ENCODE measurements at regions not wholly inside any gene's neighbourhood (a gene's known extent, or its start where the extent isn't known, plus 50 kb on each side); places are given as distances from the start of the nearest gene placed in this dataset.

GRCh38 chr7:124423863-124424262, 341.7 kb downstream of the GPR37 start:
- no peak for DNase-seq (ENCODE audit: low read depth)

- DNase-seq (ENCODE audit: low read depth): no peak
These were observed 343.5 kb downstream of the GPR37 start for GRCh38 chr7:124422081-124422480.

- no peak for DNase-seq (ENCODE audit: low read depth)
These were observed 345.2 kb downstream of the GPR37 start for GRCh38 chr7:124420367-124420766.

DNA sequence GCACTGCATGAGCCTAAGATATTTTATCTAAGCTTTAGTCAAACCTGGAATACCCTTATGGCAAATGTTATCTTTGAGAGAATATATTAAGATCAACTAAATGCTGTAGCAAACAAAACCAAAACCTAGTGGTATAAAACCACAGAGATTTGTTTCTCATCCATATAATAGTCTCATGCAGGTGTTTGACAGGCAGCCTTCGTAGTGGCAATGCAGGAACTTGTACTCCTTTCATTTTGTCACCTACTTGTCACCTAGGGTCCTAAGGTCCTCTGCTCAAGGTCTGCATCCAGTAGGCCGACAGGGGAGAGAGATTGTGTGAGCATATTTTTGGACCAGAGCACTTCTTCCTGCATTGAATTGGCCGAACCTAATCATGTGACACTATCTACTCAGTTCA, 352.6 kb downstream of the GPR37 start:
- DNase-seq (ENCODE audit: low read depth): no peak

GRCh38 chr7:124412531-124412930, 353.1 kb downstream of the GPR37 start:
- DNase-seq (ENCODE audit: low read depth): no peak

DNA sequence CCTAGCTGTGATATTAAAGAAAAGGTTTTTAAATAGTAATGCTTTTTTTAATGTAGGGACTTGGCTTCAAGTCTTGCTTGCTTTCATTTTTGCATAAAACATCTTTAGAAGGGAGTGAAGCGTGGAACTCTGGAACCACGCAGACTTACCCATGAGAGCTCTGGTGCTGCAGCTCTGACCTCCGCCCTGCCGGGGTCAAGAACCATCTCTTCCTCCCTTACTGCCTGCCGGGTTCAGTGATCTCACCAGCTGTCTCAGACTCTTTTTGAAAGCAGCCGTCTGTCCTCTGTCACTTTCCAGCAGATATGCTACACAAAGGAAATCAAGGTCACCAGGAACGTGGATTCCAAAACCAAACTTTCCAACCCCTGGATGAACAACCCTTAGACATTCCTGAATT, 353.8 kb downstream of the GPR37 start:
- no peak for DNase-seq (ENCODE audit: low read depth)

- DNase-seq (ENCODE audit: low read depth): no peak
These were observed 362.0 kb downstream of the GPR37 start for GRCh38 chr7:124403587-124403986.

- DNase-seq (ENCODE audit: low read depth): no peak
These were observed 362.5 kb downstream of the GPR37 start for GRCh38 chr7:124403112-124403511.

- no peak for DNase-seq (ENCODE audit: low read depth)
These were observed 365.7 kb downstream of the GPR37 start for GRCh38 chr7:124399941-124400340.

DNA sequence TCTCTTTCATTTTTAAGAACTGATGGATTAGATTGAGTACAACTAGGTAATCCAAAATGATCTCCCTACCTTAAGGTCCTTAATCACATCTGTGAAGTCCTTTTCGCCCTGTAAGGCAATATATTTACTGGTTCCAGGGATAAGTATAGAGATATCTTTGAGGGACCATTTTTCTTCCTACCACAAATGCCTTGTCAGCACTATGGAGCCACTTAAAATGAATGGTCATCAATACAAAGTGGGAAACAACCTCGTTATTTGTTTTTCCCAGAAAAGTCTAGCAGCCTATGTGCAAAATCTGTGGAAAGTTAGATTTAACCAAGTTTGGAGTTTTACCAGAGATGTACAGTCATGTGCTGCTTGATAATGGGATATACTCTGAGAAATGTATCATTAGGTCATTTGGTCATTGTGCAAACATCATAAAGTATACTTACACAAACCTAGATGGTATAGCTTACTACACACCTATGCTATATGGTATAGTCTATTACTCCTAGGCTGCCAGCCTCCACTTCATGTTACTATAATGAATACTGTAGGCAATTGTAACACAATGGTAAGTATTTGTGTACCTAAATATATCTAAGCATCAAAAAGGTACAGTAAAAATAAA, 366.2 kb upstream of the TMEM229A start:
- no peak for DNase-seq (ENCODE audit: low read depth)

DNA sequence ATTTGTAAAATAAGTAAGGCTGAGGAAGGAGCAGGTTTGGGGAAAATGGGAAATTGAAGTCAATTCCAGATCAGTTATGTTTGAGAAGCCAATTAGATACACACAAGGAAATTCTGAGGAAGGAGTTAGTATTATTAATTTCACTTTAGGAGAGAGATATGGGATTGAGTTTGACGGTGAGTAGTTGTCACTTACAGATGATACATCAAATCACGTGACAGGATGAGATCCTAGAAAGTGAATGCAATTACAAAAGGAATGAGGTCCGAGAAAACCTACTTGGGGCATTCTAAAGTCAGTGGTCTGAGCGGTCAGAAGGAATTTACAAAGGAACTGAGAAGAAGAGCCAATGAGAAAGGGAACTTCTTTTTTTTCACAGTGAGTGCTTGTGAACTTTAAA, 364.3 kb upstream of the TMEM229A start:
- no peak for DNase-seq (ENCODE audit: low read depth)

- no peak for DNase-seq (ENCODE audit: low read depth)
These were observed 357.4 kb upstream of the TMEM229A start for GRCh38 chr7:124390301-124390700.

- DNase-seq (ENCODE audit: low read depth): no peak
These were observed 355.9 kb upstream of the TMEM229A start for GRCh38 chr7:124388751-124389150.

DNA sequence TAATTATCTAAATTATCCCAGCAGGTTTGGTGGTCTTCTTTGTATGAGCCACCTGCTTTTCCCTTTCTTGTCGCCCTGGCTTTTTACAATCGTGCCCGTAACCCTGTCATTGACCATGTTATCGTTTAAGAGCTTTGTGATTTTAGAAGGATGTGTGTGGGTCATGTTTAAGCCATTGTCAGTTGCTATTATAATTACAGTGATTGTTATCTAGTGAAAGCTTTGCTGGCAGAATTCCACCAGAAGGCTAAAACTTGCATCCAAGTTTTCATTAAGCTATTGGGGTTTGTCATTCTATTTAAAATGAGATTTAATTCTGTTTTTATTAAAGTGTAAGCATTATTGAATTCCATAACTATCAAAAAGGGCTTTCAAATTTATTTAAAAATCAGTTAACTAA, 354.2 kb upstream of the TMEM229A start:
- no peak for DNase-seq (ENCODE audit: low read depth)

DNA sequence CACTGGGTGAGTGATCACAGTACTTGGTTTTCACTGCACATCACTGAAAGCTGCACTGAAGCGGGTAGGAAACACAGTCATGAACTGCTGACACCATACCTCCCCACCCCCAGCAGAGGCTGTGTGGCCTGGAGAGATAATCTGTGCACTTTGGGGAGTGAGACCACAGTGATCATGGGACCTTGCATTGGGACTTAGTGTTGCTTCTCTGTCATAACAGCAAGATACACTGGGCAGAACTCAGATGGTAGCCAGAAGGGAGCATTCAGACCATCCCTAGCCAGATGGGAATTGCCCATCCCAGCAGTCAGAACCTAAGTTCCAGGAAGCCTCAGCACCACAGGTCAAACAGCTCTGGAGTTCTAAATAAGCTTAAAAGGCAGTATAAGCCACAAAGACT, 346.4 kb upstream of the TMEM229A start:
- DNase-seq (ENCODE audit: low read depth): no peak

- DNase-seq (ENCODE audit: low read depth): no peak
These were observed 343.2 kb upstream of the TMEM229A start for GRCh38 chr7:124376111-124376510.

GRCh38 chr7:124375391-124375790, 342.5 kb upstream of the TMEM229A start:
- no peak for DNase-seq (ENCODE audit: low read depth)

DNA sequence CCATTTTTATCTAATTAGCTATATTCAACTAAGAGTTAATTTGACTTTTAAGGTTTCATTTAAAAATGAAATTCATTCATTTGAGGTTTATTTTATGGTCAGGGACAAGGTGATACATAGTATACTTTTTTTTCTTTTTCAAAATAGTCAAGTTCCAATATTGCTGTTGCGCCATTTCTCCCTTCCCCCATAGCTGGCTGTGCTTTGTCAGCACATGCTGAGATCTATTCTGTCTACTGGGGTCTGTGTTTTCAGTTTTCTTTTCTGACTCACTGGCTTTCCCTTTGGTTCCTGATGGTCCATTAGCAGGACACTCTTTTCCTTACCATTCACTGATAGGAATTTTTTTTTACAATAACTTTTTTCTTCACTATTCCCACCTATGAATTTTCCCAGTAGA, 336.4 kb upstream of the TMEM229A start:
- DNase-seq (ENCODE audit: low read depth): no peak

DNA sequence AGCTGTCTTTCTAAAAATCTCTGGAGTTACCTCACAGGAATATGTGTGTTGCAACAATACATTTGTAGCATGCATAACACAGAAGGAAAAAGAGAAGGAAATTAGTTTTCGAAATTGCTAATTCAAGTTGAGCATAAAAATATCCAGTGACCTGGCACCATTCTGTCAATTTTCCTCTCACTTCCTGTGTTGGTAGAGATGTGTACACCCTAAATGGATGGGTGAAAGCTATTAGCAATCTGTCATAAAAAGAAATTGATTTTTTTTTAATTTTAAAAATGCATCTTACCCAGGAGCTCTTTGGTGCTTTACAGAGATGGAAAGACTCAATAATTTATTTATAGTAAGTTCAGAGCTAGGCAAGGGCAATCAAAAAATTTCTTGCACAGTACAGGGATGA, 333.3 kb upstream of the TMEM229A start:
- DNase-seq (ENCODE audit: low read depth): no peak

GRCh38 chr7:124364283-124364682, 331.4 kb upstream of the TMEM229A start:
- DNase-seq (ENCODE audit: low read depth): no peak

DNA sequence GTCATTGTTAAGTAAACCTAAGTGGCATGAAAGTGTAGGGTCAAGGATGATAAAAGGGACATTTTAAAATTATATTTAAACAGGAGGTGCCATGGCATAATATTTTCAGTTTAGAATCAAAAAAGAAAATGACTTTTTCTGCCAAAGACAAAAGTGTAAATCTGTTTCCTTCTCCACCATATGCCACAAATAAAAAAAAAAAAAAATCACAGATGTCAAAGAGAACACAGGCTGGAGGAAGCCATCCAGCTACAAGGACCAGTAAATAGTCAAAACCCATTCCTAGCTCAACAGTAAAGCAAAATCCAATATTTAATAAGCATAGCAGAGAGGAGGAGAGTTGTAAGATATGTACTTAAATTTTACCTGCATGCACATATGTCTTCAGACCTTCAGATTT, 321.3 kb upstream of the TMEM229A start:
- DNase-seq (ENCODE audit: low read depth): no peak

GRCh38 chr7:124351950-124352349, 319.1 kb upstream of the TMEM229A start:
- no peak for DNase-seq (ENCODE audit: low read depth)

GRCh38 chr7:124349443-124349842, 316.6 kb upstream of the TMEM229A start:
- DNase-seq (ENCODE audit: low read depth): no peak

DNA sequence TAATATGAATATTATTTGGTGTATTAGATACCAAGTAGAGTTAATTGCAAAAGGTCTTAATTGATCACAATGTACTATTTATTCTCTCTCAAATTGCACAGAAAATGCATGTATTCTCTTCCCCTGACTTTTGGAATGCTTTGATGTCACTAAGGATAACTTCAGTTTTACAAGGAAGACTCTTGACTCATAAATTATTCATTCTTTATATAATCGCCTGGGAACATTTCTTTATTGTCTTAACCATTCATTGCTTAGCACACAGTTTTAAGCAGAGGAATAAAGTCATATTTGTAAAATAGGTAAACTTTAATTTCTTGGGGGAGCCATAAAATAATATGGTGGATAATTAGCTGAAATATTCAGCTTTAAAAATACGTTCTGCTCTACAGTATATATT, 306.0 kb upstream of the TMEM229A start:
- DNase-seq (ENCODE audit: low read depth): no peak

All from GM04503 (cell line).